Activated naive CD4-positive, alpha-beta T cell treated with anti-CD3 and anti-CD28 coated beads for 36 hours (primary cell): ENCODE measurements at regions not wholly inside any gene's neighbourhood (a gene's known extent, or its start where the extent isn't known, plus 50 kb on each side); places are given as distances from the start of the nearest gene placed in this dataset.
A peak's percentile ranks its signal among the peaks of the same experiment; 100 is the strongest.

Experiments used
- CTCF ChIA-PET: fragments of 350-600 bp; sonication (Branson Sonifier 250); formaldehyde crosslinking; loops from one replicate; lab custom pipeline; 2021; ENCODE audit warnings: antibody characterized with exemption; lab: Charles Lee
- DNase-seq: peaks from one replicate; pipeline ENCODE4 v3.0.0-alpha.2; 2020
- H3K27ac Mint-ChIP-seq: one replicate; pipeline ENCODE4 v1.8.0; 2021; ENCODE audit warnings: mild to moderate bottlenecking, mixed read lengths
- H3K27me3 Mint-ChIP-seq: one replicate; pipeline ENCODE4 v1.8.0; 2021; ENCODE audit warnings: low read depth, mixed read lengths
- H3K36me3 Mint-ChIP-seq: one replicate; pipeline ENCODE4 v1.8.0; 2021; ENCODE audit warnings: low read depth, mixed read lengths
- H3K4me1 Mint-ChIP-seq: one replicate; pipeline ENCODE4 v1.8.0; 2021; ENCODE audit warnings: low read depth, mixed read lengths
- H3K4me3 Mint-ChIP-seq: one replicate; pipeline ENCODE4 v1.8.0; 2021; ENCODE audit warnings: mild to moderate bottlenecking, moderate library complexity, mixed read lengths
- H3K9me3 Mint-ChIP-seq: one replicate; pipeline ENCODE4 v1.8.0; 2021; ENCODE audit warnings: mixed read lengths
- intact Hi-C: fragments of 100-400 bp; cut with micrococcal nuclease; formaldehyde crosslinking; loops from one replicate; pipeline ENCODE4 v1.15.1; 2023

- Mint-ChIP-seq H3K27ac (no peak overlapping the region), H3K4me3 (no peak overlapping the region), H3K4me1 (no peaks in the 10 kb centered on the region), H3K27me3 (peaks cover 3% of the 10 kb centered on the region), H3K9me3 (no peaks in the 10 kb centered on the region), H3K36me3 (no peaks in the 10 kb centered on the region)
- intact Hi-C loops: no loop called here
- DNase-seq: no peak
- CTCF ChIA-PET: interaction anchor here (0.6 kb wide), 1 partner anchor 657 kb away, joined by 3 read pairs; no protein-coding TSS in a partner anchor
Measured at GRCh38 chr2:53424902-53425301, 342.7 kb upstream of the CHAC2 start.

GRCh38 chr2:53423465-53423864 is 344.1 kb upstream of the CHAC2 start:
- Mint-ChIP-seq H3K27me3 (peaks cover under 1% of the 10 kb centered on the region), H3K4me1 (no peaks in the 10 kb centered on the region), H3K9me3 (no peaks in the 10 kb centered on the region), H3K27ac (no peak overlapping the region), H3K4me3 (no peak overlapping the region), H3K36me3 (no peaks in the 10 kb centered on the region)
- no peak for DNase-seq
- CTCF ChIA-PET: interaction anchor here (0.7 kb wide), 1 partner anchor 39 kb away, joined by 3 read pairs; no protein-coding TSS in a partner anchor
- intact Hi-C loops: no loop called here

- peak; percentile 29 for DNase-seq
- CTCF ChIA-PET: interaction anchor here (0.7 kb wide), 3 partner anchors 40 to 222 kb away, joined by 3 read pairs; no protein-coding TSS in a partner anchor
- Mint-ChIP-seq H3K9me3 (no peaks in the 10 kb centered on the region), H3K27me3 (no peaks in the 10 kb centered on the region), H3K4me1 (no peaks in the 10 kb centered on the region), H3K4me3 (no peak overlapping the region), H3K27ac (no peak overlapping the region), H3K36me3 (no peaks in the 10 kb centered on the region)
- intact Hi-C loops: no loop called here
Measured at GRCh38 chr2:53422979-53423378, 344.6 kb upstream of the CHAC2 start.

DNA sequence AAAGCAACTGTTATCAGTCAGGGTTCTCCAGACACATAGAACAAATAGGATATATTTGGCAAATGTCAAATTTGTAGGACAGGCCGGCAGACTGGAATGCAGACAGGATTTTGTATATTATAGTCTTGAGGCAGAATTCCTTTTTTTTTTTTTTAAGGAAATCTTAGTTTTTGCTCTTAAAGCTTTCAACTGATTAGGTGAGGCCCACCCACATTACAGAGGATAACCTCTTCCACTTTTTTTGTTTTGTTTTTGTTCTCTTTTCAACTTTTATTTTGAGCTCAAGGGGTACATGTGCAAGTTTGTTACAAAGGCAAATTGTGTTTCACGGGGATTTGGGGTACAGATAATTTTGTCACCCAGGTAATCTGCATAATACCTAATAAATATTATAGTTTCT is 350.2 kb upstream of the CHAC2 start:
- Mint-ChIP-seq H3K4me3 (no peak overlapping the region), H3K36me3 (no peaks in the 10 kb centered on the region), H3K4me1 (no peaks in the 10 kb centered on the region), H3K27me3 (no peaks in the 10 kb centered on the region), H3K9me3 (peaks cover 7% of the 10 kb centered on the region), H3K27ac (no peak overlapping the region)
- intact Hi-C loops: no loop called here
- no peak for DNase-seq
- CTCF ChIA-PET: interaction anchor here (0.6 kb wide), 1 partner anchor 180 kb away, joined by 7 read pairs; no protein-coding TSS in a partner anchor

- Mint-ChIP-seq H3K4me3 (no peak overlapping the region), H3K36me3 (no peaks in the 10 kb centered on the region), H3K27ac (no peak overlapping the region), H3K9me3 (peaks cover 5% of the 10 kb centered on the region), H3K4me1 (no peaks in the 10 kb centered on the region), H3K27me3 (no peaks in the 10 kb centered on the region)
- no peak for DNase-seq
- intact Hi-C loops: no loop called here
- CTCF ChIA-PET: no interaction called here
Measured at GRCh38 chr2:53407363-53408080, 360.1 kb upstream of the CHAC2 start.

GRCh38 chr2:53403792-53404413 is 363.7 kb upstream of the CHAC2 start:
- Mint-ChIP-seq H3K27me3 (no peaks in the 10 kb centered on the region), H3K27ac (no peak overlapping the region)

GRCh38 chr2:53397085-53397484 is 370.5 kb upstream of the CHAC2 start:
- Mint-ChIP-seq H3K4me1 (no peaks in the 10 kb centered on the region), H3K9me3 (peaks cover 2% of the 10 kb centered on the region), H3K27ac (no peak overlapping the region), H3K27me3 (no peaks in the 10 kb centered on the region), H3K36me3 (no peaks in the 10 kb centered on the region), H3K4me3 (no peak overlapping the region)
- no peak for DNase-seq
- intact Hi-C loops: no loop called here
- CTCF ChIA-PET: no interaction called here

More at GRCh38 chr2:53403792-53404413, 363.7 kb upstream of the CHAC2 start:
- Mint-ChIP-seq H3K9me3 (peaks cover 3% of the 10 kb centered on the region), H3K4me3 (no peak overlapping the region), H3K4me1 (no peaks in the 10 kb centered on the region), H3K36me3 (no peaks in the 10 kb centered on the region)
- CTCF ChIA-PET: no interaction called here
- intact Hi-C loops: loop anchor here (5.0 kb wide), 1 partner anchor 348 kb away; no protein-coding TSS in a partner anchor
- no peak for DNase-seq

DNA sequence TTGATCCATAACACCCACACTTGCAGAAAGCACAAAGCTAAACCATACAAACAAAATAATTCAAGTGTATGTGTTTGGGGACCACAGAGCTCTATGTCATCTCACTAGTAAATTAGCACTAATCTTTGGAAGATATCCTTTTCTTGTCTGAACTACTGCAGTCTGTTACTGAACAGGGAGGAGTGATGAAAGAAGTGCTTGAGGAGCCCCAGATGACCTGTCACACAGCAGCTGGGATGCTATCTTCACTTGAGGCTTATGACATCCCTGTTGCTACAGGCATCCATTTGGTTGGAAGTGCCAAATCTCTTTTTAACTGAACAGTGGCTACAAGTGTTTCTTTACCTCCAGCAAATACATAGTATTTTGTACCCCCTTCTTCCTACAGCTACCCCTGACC is 386.3 kb upstream of the CHAC2 start:
- intact Hi-C loops: no loop called here
- Mint-ChIP-seq H3K27ac (no peak overlapping the region), H3K4me1 (no peaks in the 10 kb centered on the region), H3K4me3 (no peak overlapping the region), H3K9me3 (peaks cover 1% of the 10 kb centered on the region), H3K27me3 (no peaks in the 10 kb centered on the region), H3K36me3 (no peaks in the 10 kb centered on the region)
- CTCF ChIA-PET: no interaction called here
- DNase-seq: no peak

GRCh38 chr2:53379547-53379946 is 388.1 kb upstream of the CHAC2 start:
- CTCF ChIA-PET: no interaction called here
- H3K4me3 Mint-ChIP-seq: no peak overlapping the region
- no peak for DNase-seq
- no peaks in the 10 kb centered on the region for H3K36me3 Mint-ChIP-seq
- H3K4me1 Mint-ChIP-seq: no peaks in the 10 kb centered on the region
- H3K9me3 Mint-ChIP-seq: peaks cover 6% of the 10 kb centered on the region
- H3K27ac Mint-ChIP-seq: no peak overlapping the region
- intact Hi-C loops: no loop called here
- H3K27me3 Mint-ChIP-seq: no peaks in the 10 kb centered on the region

GRCh38 chr2:53378791-53379190 is 388.8 kb upstream of the CHAC2 start:
- Mint-ChIP-seq H3K27me3 (no peaks in the 10 kb centered on the region), H3K4me3 (no peak overlapping the region), H3K36me3 (no peaks in the 10 kb centered on the region), H3K9me3 (peaks cover 6% of the 10 kb centered on the region), H3K4me1 (no peaks in the 10 kb centered on the region), H3K27ac (no peak overlapping the region)
- DNase-seq: no peak
- intact Hi-C loops: no loop called here
- CTCF ChIA-PET: no interaction called here

- H3K4me3 Mint-ChIP-seq: no peak overlapping the region
Measured at GRCh38 chr2:53373126-53373525, 394.5 kb upstream of the CHAC2 start.

GRCh38 chr2:53366543-53366942 is 401.1 kb upstream of the CHAC2 start:
- intact Hi-C loops: no loop called here
- Mint-ChIP-seq H3K4me1 (no peaks in the 10 kb centered on the region), H3K36me3 (no peaks in the 10 kb centered on the region), H3K27me3 (no peaks in the 10 kb centered on the region), H3K4me3 (no peak overlapping the region), H3K27ac (no peak overlapping the region), H3K9me3 (peaks cover 4% of the 10 kb centered on the region)
- DNase-seq: no peak
- CTCF ChIA-PET: no interaction called here

More at GRCh38 chr2:53373126-53373525, 394.5 kb upstream of the CHAC2 start:
- DNase-seq: no peak
- intact Hi-C loops: no loop called here
- Mint-ChIP-seq H3K27ac (no peak overlapping the region), H3K27me3 (no peaks in the 10 kb centered on the region), H3K36me3 (no peaks in the 10 kb centered on the region), H3K9me3 (peaks cover 6% of the 10 kb centered on the region), H3K4me1 (no peaks in the 10 kb centered on the region)
- CTCF ChIA-PET: no interaction called here

GRCh38 chr2:53362934-53363333 is 404.7 kb upstream of the CHAC2 start:
- Mint-ChIP-seq H3K27me3 (no peaks in the 10 kb centered on the region), H3K4me3 (no peak overlapping the region), H3K36me3 (no peaks in the 10 kb centered on the region), H3K27ac (no peak overlapping the region), H3K4me1 (no peaks in the 10 kb centered on the region), H3K9me3 (peaks cover 4% of the 10 kb centered on the region)
- CTCF ChIA-PET: interaction anchor here (0.6 kb wide), 1 partner anchor 504 kb away, joined by 4 read pairs; no protein-coding TSS in a partner anchor
- intact Hi-C loops: no loop called here
- DNase-seq: no peak
